ENCODE measurements at regions not wholly inside any gene's neighbourhood (a gene's known extent, or its start where the extent isn't known, plus 50 kb on each side); places are given as distances from the start of the nearest gene placed in this dataset.

DNA sequence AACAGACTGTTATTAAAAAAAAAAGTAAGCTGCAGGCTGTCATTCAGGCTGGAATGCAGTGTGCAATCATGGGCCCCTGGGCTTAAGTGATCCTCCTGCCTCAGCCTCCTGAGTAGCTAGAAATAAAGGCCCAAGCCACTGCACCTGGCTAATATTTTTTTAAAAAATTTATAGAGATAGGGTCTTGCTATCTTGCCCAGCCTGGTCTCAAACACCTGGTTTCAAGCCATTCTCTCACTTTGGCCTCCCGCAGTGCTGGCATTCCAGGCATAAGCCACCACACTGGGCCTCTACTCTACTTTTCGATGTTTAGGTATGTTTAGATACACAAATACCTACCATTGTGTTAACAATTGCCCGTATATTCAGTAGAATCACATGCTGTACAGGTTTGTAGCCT is 270.4 kb upstream of the PRKCQ start:
- Histone ChIP-seq H3K9ac (no peak overlapping the region), H3K27me3 (ENCODE audit: insufficient read depth, low read depth) (no peaks in the 10 kb centered on the region), H2AFZ (ENCODE audit: low read depth) (no peak overlapping the region), H3K36me3 (ENCODE audit: insufficient read depth) (no peaks in the 10 kb centered on the region), H3K4me3 (IDR thresholded peaks at IDR 0.05; ENCODE audit: insufficient read depth, low read depth, low read length) (no peak overlapping the region), H4K20me1 (ENCODE audit: insufficient read depth) (no peaks in the 10 kb centered on the region), H3K4me2 (no peak overlapping the region), H3K79me2 (ENCODE audit: insufficient read depth, low read depth) (no peaks in the 10 kb centered on the region), H3K27ac (no peak overlapping the region), H3K4me1 (ENCODE audit: low read depth, poor library complexity, severe bottlenecking) (no peaks in the 10 kb centered on the region)
- TF ChIP-seq, protein P1, sequence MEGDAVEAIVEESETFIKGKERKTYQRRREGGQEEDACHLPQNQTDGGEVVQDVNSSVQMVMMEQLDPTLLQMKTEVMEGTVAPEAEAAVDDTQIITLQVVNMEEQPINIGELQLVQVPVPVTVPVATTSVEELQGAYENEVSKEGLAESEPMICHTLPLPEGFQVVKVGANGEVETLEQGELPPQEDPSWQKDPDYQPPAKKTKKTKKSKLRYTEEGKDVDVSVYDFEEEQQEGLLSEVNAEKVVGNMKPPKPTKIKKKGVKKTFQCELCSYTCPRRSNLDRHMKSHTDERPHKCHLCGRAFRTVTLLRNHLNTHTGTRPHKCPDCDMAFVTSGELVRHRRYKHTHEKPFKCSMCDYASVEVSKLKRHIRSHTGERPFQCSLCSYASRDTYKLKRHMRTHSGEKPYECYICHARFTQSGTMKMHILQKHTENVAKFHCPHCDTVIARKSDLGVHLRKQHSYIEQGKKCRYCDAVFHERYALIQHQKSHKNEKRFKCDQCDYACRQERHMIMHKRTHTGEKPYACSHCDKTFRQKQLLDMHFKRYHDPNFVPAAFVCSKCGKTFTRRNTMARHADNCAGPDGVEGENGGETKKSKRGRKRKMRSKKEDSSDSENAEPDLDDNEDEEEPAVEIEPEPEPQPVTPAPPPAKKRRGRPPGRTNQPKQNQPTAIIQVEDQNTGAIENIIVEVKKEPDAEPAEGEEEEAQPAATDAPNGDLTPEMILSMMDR (conservative IDR thresholded peaks at IDR 0.05; ENCODE audit: low read depth, low read length): no peak

- Histone ChIP-seq H3K79me2 (ENCODE audit: insufficient read depth, low read depth) (no peaks in the 10 kb centered on the region), H2AFZ (ENCODE audit: low read depth) (no peak overlapping the region), H3K27ac (no peak overlapping the region), H3K27me3 (ENCODE audit: insufficient read depth, low read depth) (no peaks in the 10 kb centered on the region), H3K9ac (no peak overlapping the region), H3K4me1 (ENCODE audit: low read depth, poor library complexity, severe bottlenecking) (no peaks in the 10 kb centered on the region), H4K20me1 (ENCODE audit: insufficient read depth) (no peaks in the 10 kb centered on the region), H3K36me3 (ENCODE audit: insufficient read depth) (no peaks in the 10 kb centered on the region), H3K4me2 (no peak overlapping the region), H3K4me3 (IDR thresholded peaks at IDR 0.05; ENCODE audit: insufficient read depth, low read depth, low read length) (no peak overlapping the region)
- TF ChIP-seq, protein P1 (conservative IDR thresholded peaks at IDR 0.05; ENCODE audit: low read depth, low read length): no peak
These were observed 267.5 kb upstream of the PRKCQ start for GRCh38 chr10:6847561-6847960.

GRCh38 chr10:6843894-6844650 is 264.0 kb upstream of the PRKCQ start:
- H3K4me1 ChIP-seq (ENCODE audit: low read depth, poor library complexity, severe bottlenecking): no peaks in the 10 kb centered on the region
- H3K79me2 ChIP-seq (ENCODE audit: insufficient read depth, low read depth): no peaks in the 10 kb centered on the region
- no peak overlapping the region for H3K9ac ChIP-seq
- H3K27ac ChIP-seq: no peak overlapping the region
- no peaks in the 10 kb centered on the region for H4K20me1 ChIP-seq (ENCODE audit: insufficient read depth)
- no peaks in the 10 kb centered on the region for H3K27me3 ChIP-seq (ENCODE audit: insufficient read depth, low read depth)
- H2AFZ ChIP-seq (ENCODE audit: low read depth): no peak overlapping the region
- H3K4me2 ChIP-seq: no peak overlapping the region
- no peaks in the 10 kb centered on the region for H3K36me3 ChIP-seq (ENCODE audit: insufficient read depth)
- H3K4me3 ChIP-seq (IDR thresholded peaks at IDR 0.05; ENCODE audit: insufficient read depth, low read depth, low read length): no peak overlapping the region
- TF ChIP-seq, protein P1 (conservative IDR thresholded peaks at IDR 0.05; ENCODE audit: low read depth, low read length): no peak

DNA sequence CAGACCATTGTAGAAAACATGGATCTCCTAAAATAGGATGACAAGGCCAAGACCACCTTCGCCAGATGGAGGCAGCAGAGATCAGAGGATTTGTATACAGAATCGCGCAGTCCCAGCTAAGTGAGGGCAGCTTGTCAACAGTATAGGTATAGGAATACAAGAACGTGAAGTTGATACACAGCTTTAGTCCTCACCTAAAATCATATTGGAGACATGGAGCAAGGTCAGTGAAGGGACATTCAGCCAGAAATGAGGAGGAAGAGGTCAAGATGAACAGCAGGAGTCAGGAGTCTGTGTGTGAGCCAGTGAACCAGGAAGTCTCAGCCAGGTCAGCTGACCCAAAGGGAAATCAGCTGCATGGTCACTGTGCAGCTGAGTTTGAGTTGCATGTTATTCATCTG is 263.4 kb upstream of the PRKCQ start:
- Histone ChIP-seq H3K36me3 (ENCODE audit: insufficient read depth) (no peaks in the 10 kb centered on the region), H3K79me2 (ENCODE audit: insufficient read depth, low read depth) (no peaks in the 10 kb centered on the region), H4K20me1 (ENCODE audit: insufficient read depth) (no peaks in the 10 kb centered on the region), H3K27me3 (ENCODE audit: insufficient read depth, low read depth) (no peaks in the 10 kb centered on the region), H3K4me1 (ENCODE audit: low read depth, poor library complexity, severe bottlenecking) (no peaks in the 10 kb centered on the region), H2AFZ (ENCODE audit: low read depth) (no peak overlapping the region), H3K27ac (no peak overlapping the region), H3K4me2 (no peak overlapping the region), H3K9ac (no peak overlapping the region), H3K4me3 (IDR thresholded peaks at IDR 0.05; ENCODE audit: insufficient read depth, low read depth, low read length) (no peak overlapping the region)
- TF ChIP-seq, protein P1 (conservative IDR thresholded peaks at IDR 0.05; ENCODE audit: low read depth, low read length): 0 out of 2 replicates have a peak, but pooled peaks have one; percentile 28
